K562 (cell line): ENCODE measurements at regions not wholly inside any gene's neighbourhood (a gene's known extent, or its start where the extent isn't known, plus 50 kb on each side); places are given as distances from the start of the nearest gene placed in this dataset.

Experiments
- AFF1 ChIP-seq, 2 experiments: fragments of 450-650 bp; IDR thresholded peaks; 2 replicates each; pipeline ENCODE4 v1.6.1; 2018; ENCODE audit warnings: mild to moderate bottlenecking in 2 of 2, low read depth in 1 of 2; ENCODE audit not compliant: partially characterized antibody in 2 of 2
- CCAR2 ChIP-seq: fragments of 200-400 bp; formaldehyde crosslinking; IDR thresholded peaks from 2 replicates; pipeline ENCODE4 v1.6.1; 2017; ENCODE audit warnings: mild to moderate bottlenecking, low read depth, low read length
- CEBPZ ChIP-seq: fragments of 150-350 bp; IDR thresholded peaks from 2 replicates; pipeline ENCODE4 v1.6.1; 2014; ENCODE audit warnings: low read depth, mild to moderate bottlenecking, low read length, borderline replicate concordance
- FOXK1 ChIP-seq: sonication (generic); formaldehyde crosslinking; IDR thresholded peaks from 2 replicates; pipeline ENCODE4 v1.8.0; 2022; ENCODE audit warnings: missing genetic modification reagents, mild to moderate bottlenecking, borderline replicate concordance
- RBM14 ChIP-seq: fragments of 200-400 bp; formaldehyde crosslinking; IDR thresholded peaks from 2 replicates; pipeline ENCODE4 v1.6.1; 2018; ENCODE audit warnings: low read depth, mild to moderate bottlenecking, low read length, moderate library complexity, borderline replicate concordance; ENCODE audit not compliant: insufficient read depth
- SMARCB1 ChIP-seq: IDR thresholded peaks from 2 replicates; pipeline ENCODE4 v1.6.1; 2011; ENCODE audit warnings: improper control_type of control experiment, low read depth; ENCODE audit not compliant: insufficient read length
- ZNF644 ChIP-seq: fragments of 200-800 bp; sonication (Bioruptor generic); IDR thresholded peaks from 2 replicates; pipeline ENCODE4 v1.6.1; 2016; ENCODE audit warnings: low read depth, missing genetic modification characterization, missing compliant biosample characterization

- TF ChIP-seq AFF1 (IDR thresholded peaks at IDR 0.05; ENCODE audit: low read depth in 1 of 2, partially characterized antibody in 2 of 2) (no peak), SMARCB1 (no peak), CEBPZ (no peak), RBM14 (no peak), ZNF644 (tag) (no peak), FOXK1 (CRISPR knock-in tag) (no peak), CCAR2 (no peak)
These were observed 456.5 kb downstream of the UTRN start (continued) for GRCh38 chr6:144741659-144742058.
